HG02678 (cell line): ENCODE measurements at regions not wholly inside any gene's neighbourhood (a gene's known extent, or its start where the extent isn't known, plus 50 kb on each side); places are given as distances from the start of the nearest gene placed in this dataset.

Experiments used
- ATAC-seq: cut with Tn5 transposase; IDR thresholded peaks from one replicate; pipeline ENCODE4 v1.9.1; 2021; ENCODE audit warnings: mild to moderate bottlenecking, moderate library complexity; ENCODE audit not compliant: unreplicated experiment

DNA sequence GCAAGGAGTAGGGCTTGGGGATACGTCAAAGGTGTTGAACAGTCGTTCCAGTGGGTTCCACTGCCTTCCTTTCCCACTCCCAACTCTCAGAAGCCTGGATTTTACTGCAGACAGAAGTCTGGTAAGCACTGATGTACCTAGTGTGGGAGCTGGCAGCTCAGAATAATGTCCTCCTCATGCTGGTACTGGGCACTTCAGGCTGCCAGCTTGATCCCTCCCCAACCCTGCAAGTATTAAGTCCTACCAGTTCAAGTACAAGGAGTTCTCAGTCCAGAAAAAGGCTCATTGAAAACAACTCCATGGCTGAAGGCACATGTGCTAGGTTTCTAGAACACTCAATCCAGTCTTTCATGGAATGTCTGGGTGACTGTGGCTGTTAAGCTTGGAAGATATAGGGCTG is 304.3 kb downstream of the NUAK1 start:
- ATAC-seq = no peak

DNA sequence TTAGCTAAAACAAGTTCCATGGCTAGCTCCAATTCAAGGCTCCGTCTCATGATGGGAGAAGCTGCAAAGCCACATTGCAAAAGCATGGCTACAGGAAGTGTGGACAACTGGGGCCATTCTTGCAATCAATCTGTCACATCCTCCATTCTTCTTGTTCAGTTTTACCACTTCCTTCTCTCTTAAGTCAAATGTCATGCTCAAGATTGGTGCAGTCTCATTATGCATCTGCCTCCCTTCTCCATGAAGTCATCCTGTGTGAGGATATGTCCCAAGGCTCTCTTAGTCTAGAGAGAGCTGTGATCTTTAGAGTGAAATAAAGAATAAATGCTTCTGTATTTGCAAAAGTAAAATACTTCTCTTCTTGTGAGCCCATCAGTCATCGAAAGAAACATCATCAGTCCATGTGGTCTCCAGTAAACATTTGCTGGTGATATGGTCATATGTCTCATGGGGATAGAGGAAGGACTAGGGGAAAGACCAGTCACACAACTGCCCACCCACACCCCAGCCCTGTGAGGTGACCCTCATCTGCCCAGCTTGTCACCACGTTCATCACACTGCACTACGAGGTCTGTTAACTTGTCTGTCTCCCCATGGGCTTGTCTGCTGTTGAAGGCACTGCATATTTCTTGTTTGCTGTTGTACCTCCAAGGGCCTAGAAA is 303.0 kb downstream of the NUAK1 start:
- no peak for ATAC-seq

DNA sequence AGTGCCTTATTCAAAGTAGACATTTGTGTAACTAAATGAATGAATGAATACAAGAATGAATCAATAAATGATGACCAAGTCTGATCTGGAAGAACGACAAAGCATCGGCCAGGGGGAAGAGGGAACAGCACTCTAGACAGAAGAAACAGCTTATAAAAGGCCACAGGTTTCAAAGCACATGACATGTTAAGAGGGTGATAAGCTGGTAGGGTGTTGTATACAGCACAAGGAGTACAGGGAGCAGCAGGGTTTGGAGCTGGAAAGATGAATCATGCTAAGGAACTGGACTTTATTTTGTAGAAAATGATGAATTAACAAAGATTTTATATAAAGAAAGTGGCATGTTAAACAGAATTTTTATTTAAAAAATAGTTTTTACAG is 302.5 kb downstream of the NUAK1 start:
- no peak for ATAC-seq

DNA sequence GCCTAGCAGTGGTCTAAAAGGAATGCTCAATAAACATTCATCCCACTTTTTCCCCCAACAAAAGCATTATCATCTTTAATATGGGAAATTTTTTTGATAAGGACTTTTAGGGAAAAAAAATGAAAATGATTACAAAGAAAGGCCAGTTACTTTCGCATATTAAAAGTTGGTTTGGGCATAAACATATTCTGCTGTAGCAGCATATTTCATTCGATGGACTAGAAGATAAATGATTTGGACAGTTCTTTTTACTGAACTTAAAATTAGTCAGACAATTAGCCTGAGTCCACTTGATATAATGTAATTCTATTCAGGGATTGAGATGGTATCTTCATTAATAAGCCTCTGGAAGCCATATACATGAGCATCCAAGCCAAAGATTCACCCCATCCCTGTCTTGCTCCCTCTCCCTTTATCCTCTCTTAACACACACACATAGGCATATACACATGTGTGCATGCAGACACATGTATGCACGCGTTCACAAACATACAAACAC is 299.1 kb downstream of the NUAK1 start:
- no peak for ATAC-seq

DNA sequence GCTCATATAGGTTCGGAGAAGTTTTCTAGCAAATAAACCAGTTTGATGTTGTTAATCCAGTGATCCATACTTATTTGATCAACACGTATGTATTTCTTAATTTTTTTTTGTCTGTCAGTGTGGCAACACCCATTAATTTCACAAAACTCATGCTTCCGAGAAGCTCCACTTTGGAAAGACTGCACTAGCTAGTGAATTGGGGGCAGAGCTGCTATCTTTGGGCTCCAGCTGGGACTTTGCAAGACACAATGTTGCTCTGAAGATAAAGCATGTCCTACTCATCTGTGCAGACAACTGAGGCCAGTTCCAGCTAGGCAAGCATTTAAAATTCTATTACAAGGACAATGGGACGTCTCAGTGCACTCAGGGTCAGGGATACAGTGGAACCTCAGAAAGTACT is 298.4 kb downstream of the NUAK1 start:
- no peak for ATAC-seq

DNA sequence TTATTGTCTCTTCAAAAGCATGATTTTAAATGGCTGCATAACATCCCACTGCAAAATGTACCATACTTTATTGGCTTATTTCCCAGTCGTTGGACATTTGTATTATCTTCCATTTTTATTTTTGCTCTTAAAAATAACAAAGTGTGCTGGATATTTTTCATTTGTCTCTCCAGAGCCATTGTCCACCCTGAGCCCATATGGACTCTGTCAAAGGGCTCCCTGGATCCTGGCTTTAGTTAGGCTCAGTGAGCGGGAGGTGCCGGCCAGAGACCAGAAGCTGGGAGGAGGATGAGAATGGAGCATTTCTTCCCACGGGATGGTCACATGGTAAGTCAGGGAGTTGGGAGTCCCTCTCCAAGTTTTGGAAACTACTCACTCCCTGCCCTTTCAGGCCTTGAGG is 296.9 kb downstream of the NUAK1 start:
- no peak for ATAC-seq

DNA sequence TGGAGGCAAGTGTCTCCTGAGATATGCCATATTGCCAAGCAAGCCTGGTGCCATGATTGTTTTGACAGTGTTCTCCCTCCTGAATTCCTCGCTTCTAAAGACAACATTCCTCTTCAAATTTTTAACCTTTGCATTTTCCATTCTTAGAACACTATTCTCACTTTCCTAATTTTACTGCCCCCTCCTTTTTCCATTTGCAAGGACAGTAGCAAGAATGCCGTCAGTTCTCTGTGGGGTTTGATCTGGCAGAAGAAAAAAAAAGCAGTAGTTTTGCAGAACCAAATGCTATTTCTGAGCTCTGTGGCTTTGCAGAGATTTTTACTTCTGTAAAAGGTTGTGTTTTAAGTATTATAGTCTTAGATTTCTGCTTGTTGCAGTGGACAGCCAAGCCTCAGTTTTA is 295.2 kb downstream of the NUAK1 start:
- ATAC-seq = no peak

DNA sequence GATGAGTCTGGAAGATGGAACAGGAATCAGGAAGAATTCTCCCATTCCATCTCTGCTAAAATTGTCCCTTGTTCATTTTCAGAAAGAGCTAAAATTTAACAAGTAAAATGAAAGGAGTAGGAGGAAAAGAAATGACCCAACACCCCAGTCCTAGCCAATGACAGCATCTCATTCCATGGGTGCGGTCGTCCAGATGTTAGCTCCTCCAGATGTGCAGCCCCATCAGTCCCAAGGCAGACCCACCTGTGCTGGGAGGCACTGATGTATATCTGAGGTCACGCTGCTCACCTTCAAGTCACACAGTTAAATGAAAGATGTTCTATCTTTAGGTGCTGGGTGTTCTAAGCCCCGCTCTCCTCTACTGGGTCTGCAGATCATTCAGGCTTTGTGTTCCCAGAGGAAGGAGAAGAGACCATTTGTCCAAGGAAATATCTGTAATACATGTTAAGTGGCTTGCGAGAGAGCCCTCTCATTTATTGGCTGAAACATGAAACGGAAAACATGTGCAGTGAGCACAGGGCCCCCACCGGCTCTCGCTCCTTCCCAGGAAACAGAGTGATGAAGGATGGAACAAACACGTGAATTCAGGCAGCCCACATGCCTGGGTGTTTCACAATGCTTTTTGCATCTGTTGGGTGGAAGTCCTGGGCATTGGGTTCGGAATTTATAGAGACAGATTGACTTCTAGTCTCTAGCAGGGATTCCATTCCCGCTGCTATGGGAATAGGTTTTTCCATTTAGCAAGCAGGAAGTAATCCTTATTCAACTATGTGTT is 294.6 kb downstream of the NUAK1 start:
- no peak for ATAC-seq

DNA sequence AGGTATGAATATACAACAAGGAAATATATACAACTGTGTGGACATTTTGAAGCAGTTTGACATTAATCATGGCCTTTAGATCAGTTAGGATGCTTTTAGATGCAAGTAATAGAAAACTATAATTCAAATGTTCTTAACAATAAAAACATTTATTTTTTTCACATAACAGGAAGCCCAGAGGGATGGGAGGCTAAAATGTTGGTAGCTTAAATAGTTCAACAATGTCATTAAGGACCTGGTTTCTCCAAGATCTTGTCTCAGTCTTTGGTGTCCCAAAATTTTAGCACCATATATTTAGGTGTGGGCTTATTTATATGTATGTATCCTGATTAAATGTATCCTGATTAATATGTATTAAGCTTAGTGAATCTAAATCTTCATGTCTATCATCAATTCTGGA is 292.4 kb downstream of the NUAK1 start:
- ATAC-seq = no peak

DNA sequence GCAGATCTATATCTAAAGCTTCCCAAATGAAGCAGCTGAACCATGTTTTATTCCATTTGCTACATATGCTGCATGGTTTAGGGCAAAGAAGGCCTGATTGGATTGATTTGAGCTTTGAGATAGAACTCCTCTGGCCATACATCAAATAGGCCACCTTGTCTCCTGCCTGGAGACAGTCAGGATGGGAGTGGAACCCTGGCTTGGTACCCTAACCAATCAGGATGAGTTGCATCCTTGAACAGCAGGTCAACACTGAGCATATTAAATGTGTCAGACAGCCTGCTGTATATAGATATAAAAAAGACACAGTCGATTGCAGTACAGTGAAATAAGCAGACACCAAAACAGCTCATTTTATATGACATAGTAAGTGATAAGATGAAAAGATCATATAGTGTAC is 291.7 kb downstream of the NUAK1 start:
- ATAC-seq = no peak

DNA sequence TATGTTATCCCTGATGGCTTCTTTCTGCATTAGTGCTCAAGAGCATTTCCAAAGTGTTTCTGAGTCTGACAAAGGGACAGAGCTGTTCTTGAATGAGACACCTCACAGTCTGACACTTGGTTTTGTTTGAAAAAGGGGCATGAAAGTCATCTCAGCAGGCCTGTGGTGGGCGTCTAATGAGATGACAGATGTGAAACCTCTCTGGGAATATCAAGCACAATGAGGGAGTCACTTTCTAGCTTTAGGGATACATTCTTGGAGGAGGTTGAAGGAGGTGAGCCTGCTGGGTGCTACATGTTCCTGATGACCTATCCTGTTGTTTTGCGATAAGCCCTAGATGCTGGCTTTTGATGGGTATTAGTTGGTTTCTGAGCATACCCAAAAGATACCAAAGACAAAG is 290.5 kb downstream of the NUAK1 start:
- no peak for ATAC-seq

DNA sequence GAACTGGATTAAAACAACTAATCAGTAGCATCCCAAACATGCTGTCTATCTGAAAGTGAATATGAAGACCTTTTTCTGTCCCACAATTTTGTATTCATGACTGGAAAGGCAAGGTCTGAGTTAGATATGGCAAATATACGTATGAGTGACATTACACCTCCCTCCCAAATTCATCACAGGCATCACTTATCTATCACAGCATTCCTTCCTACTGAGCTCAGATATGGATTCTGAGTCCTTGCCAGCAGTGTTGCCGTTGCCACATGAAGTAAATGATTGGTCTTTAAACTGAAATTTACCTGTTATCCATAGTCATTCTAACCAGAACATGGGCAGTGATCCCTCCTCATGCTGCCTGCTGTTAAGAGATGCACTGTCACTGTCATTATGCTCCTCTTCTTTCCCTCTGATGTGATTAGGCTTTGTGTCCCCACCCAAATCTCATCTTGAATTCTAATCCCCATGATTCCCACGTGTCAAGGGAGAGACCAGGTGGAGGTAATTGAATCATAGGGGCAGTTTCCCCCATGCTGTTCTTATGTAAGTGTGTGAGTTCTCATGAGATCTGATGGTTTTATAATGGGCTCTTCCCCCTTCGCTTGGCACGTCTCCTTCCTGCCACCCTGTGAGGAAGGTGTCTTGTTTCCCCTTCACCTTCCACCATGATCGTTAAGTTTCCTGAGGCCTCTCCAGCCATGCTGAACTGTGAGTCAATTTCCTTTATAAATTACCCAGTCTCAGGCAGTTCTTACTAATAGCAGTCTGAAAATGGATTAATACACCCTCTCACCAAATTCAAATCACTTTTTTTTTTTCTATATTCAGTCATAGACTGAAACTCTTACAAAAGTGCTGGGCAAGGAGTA is 288.4 kb downstream of the NUAK1 start:
- ATAC-seq = no peak

DNA sequence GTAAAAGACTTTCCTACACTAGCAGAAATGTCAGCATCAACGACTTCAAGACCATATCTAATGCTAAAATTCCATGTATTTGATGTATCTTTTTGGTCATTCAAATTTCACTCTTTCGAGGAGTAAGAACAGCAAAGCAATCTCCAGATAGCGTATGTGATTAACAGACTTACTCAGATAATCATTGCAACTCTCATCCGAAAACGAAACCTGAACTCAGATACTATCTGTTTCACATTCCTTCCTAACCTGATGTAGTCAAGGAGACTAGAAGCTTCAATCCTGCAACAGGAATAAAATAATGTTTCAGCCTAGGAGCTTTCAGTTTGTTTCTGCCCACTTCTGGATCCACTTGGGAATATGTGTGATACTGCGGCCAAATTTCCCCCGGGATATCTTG is 286.3 kb downstream of the NUAK1 start:
- ATAC-seq = no peak

DNA sequence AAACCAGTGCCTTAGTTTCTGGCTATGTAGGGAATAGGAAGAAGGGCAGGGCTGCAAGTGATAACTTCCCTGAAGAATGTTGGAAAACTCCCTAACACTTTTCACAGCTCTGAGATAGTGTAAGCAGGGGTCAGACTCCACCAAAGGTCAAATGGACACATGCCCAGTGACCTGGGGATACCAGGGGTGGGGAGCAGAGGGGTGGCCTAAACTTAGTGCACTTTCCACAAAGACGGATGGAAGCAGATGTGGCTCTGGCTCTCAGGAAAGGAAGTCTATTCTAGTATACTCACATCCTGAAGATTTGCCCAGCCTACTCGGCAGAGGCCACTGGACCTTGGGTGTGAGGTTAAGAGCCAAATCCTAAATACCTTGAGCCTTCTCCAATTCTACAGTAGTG is 285.8 kb downstream of the NUAK1 start:
- no peak for ATAC-seq

DNA sequence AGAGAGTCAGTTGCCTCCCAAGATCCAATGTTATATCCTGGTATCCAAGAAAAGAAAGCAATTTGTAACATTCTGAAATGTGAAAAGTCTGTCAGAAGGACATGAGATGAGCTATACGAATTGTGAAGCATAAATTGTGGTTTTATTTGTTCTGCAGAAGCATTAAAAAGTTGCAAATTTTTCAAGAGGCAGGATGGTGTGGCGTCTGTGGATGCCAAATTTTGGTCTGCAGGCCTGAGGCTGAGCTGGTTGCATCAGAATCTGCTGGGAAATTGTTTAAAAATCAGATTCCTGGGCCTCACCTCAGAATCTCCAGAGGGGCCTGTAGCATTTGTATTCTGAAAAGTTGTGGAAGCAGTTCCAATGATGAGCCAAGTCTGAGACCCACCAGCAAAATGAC is 284.7 kb downstream of the NUAK1 start:
- no peak for ATAC-seq

DNA sequence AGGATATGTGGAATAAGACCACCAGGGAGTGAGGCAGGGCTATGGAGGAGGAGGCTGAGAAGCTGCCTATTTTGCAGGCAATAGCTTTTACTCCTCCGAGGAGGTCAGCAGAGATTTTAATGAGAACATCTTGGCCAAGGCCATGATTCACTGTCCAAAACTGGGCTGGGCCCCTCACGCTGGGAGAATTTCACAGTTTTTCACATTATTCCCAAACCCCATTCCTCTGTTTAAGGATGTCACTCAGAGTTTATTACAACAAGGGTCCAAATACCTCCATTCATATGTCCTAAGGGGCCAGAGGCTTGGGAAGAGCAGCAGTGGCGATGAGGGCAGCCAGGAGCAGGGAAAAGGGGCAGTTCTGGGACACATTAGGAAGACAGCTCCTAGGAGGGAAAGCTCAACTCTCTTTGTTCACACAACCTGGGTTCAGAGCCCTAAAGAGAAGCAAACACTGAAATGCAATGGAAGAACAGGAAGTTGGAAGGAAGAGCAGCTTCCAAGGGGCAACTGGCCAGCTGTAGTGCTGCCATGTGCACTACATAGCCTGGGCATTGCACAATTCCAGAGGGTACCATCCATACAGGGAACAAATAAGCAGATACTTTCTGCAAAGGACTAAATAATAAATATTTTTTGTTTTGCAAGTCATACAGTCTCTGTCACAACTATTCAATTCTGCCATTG is 283.2 kb downstream of the NUAK1 start:
- no peak for ATAC-seq

DNA sequence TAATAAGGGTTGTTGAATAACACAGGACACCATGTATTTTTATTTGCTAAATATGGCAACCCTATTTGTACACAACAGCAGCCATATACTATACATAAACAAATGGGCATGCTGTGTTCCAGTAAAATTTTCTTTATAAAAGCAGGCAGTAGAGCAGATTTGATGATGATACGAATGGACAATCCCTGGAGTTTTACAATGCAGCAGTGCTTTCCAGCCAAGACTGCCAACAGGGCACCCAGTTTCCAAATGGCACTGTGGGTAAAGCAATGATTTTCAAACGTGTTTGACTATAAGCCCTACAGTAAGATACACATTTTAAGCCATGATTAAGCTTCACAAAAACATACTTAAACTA is 282.7 kb downstream of the NUAK1 start:
- no peak for ATAC-seq

DNA sequence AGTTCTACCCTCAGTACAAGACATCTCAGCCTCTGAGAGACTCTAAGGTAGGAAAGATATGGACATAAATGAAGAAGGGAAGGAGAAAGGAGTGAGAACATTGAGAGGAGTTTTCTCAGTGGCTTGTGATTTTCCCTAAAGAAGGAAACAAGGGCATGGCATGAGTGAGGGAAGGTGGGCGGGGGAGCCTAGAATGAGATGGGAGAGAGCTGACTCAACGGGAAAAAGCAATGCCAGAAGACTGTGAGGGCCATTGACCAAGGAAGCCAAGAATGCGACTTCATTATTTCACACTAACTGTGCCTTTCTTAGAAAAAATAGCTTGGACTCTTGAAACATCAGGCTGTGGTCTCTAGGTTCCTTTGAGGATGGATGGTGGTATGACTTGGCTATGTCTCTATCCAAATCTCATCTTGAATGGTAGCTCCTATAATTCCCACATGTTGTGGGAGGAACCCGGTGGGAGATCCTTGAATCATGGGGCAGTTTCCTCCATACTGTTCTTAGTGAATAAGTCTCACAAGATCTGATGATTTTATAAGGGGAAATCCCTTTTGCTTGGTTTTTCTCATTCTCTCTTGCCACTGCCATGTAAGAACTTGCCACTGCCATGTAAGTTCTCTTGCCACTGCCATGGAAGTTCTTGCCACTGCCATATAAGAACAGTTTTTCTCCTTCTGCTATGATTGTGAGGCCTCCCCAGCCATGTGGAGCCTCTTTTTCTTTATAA is 279.6 kb downstream of the NUAK1 start:
- ATAC-seq = no peak

DNA sequence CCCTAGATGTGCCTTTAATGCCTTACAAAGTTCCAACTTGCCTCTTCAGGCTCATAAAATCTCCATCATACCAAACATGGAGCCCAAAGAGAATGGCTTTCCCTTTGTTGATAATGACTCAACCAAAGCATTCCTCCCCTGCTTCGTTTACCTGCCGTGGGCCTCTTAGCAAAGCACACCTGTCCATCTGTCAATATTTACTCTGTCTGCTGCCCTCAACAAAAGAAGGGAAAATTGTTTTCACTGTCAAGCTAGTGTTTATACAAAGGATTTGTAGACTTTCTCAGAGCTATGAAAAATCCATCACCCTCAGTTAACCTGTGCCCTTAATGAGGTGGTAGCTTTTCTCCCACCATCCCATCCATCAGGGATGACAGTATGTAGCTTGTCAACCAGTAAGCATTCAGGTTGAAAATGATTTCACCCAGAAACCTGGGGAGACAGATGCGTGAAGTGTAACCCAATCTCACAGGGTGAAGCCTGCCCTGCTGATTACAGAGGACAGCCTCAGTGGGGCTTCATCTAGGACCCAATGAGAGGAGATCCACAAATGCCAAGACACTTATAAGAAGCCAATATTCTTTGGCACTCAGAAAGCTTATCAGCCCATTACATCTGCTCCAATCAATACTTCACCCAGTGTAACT is 278.1 kb downstream of the NUAK1 start:
- no peak for ATAC-seq

DNA sequence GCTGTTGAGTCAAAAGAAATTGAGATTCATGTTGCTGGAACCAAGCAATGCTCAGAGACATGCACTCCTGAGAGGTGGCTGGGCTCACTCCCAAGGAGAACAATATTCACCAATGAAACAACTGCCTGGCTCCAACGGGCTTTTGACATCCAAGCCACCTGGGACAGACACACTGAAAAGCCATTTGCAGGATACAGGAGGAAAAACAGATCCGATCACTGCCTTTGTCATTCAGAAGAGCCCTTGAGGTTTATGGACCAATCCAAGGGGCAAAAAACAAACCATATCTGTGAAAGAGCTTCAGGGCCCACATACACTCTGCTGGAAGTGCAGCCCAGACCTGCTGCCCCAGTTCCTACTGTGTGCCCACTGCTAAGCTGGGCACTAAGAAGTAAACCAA is 277.5 kb downstream of the NUAK1 start:
- no peak for ATAC-seq
